GM23248 (cell line): ENCODE measurements at regions not wholly inside any gene's neighbourhood (a gene's known extent, or its start where the extent isn't known, plus 50 kb on each side); places are given as distances from the start of the nearest gene placed in this dataset.

Experiments used
- DNase-seq: peaks from one replicate; pipeline ENCODE4 v3.0.0-alpha.2; 2015
- H2AFZ ChIP-seq: fragments of 200-600 bp; sonication (generic); 2 replicates; pipeline ENCODE4 v1.6.1; 2016; ENCODE audit warnings: antibody characterized with exemption
- H3F3A ChIP-seq: fragments of 200-600 bp; sonication (generic); 2 replicates; pipeline ENCODE4 v1.6.1; 2016; ENCODE audit warnings: mild to moderate bottlenecking, antibody characterized with exemption, mixed run types; ENCODE audit not compliant: insufficient read depth
- H3K27ac ChIP-seq: fragments of 200-600 bp; sonication (generic); 2 replicates; pipeline ENCODE4 v1.5.1; 2016; ENCODE audit warnings: mild to moderate bottlenecking
- H3K27me3 ChIP-seq: fragments of 200-600 bp; sonication (generic); replicated peaks from 2 replicates; pipeline ENCODE4 v1.6.1; 2016; ENCODE audit warnings: mild to moderate bottlenecking; ENCODE audit not compliant: insufficient read depth
- H3K36me3 ChIP-seq: fragments of 200-600 bp; sonication (generic); 2 replicates; pipeline ENCODE4 v1.6.1; 2016; ENCODE audit warnings: low read depth, mild to moderate bottlenecking
- H3K4me1 ChIP-seq: fragments of 200-600 bp; sonication (generic); 2 replicates; pipeline ENCODE4 v1.6.1; 2016; ENCODE audit warnings: mild to moderate bottlenecking; ENCODE audit not compliant: insufficient read depth
- H3K4me2 ChIP-seq: fragments of 200-600 bp; sonication (generic); one replicate; pipeline ENCODE4 v1.6.1; 2016; ENCODE audit warnings: mild to moderate bottlenecking; ENCODE audit not compliant: unreplicated experiment
- H3K4me3 ChIP-seq: fragments of 200-600 bp; sonication (generic); 2 replicates; pipeline ENCODE4 v1.5.1; 2016; ENCODE audit warnings: mild to moderate bottlenecking
- H3K79me2 ChIP-seq: fragments of 200-600 bp; sonication (generic); 2 replicates; pipeline ENCODE4 v1.6.1; 2016; ENCODE audit warnings: mild to moderate bottlenecking; ENCODE audit not compliant: insufficient read depth
- H3K9ac ChIP-seq: fragments of 200-600 bp; sonication (generic); 2 replicates; pipeline ENCODE4 v1.6.1; 2016; ENCODE audit warnings: mild to moderate bottlenecking
- H3K9me2 ChIP-seq: fragments of 200-600 bp; sonication (generic); 2 replicates; pipeline ENCODE4 v1.6.1; 2016; ENCODE audit warnings: mixed run types, mild to moderate bottlenecking, moderate library complexity; ENCODE audit not compliant: insufficient read depth
- H3K9me3 ChIP-seq: fragments of 200-600 bp; sonication (generic); one replicate; pipeline ENCODE4 v1.6.1; 2017; ENCODE audit warnings: low read depth
- H4K20me1 ChIP-seq: fragments of 200-600 bp; sonication (generic); 2 replicates; pipeline ENCODE4 v1.6.0; 2016; ENCODE audit not compliant: insufficient read depth
- EZH2 ChIP-seq: fragments of 200-600 bp; sonication (generic); IDR thresholded peaks from 2 replicates; pipeline ENCODE4 v1.6.1; 2018; ENCODE audit warnings: antibody characterized with exemption, mild to moderate bottlenecking; ENCODE audit not compliant: insufficient read depth, poor library complexity, severe bottlenecking
- EZH2phosphoT487 ChIP-seq: fragments of 200-600 bp; sonication (generic); IDR thresholded peaks from 2 replicates; pipeline ENCODE4 v1.6.1; 2018; ENCODE audit warnings: antibody characterized with exemption, moderate library complexity, mild to moderate bottlenecking, low read depth; ENCODE audit not compliant: insufficient read depth
- WGBS, 2 experiments: methylation state at CpG; one replicate each; pipeline ENCODE4 v1.1.6; 2015 to 2017; ENCODE audit warnings: low lambda C conversion rate in 2 of 2, low coverage in 1 of 2; ENCODE audit errors: missing lambda C conversion rate in 2 of 2; 5-methylcytosine and 5-hydroxymethylcytosine counted together
- in situ Hi-C: fragments of 300-500 bp; cut with MboI; formaldehyde crosslinking; loops from 2 replicates; pipeline ENCODE4 v1.15.0; 2020

GRCh38 chr15:81942157-81942556 lies 103.7 kb downstream of the MEX3B start:
- H3F3A ChIP-seq: peaks cover 15% of the 10 kb centered on the region
- H3K4me1 ChIP-seq: peaks cover 17% of the 10 kb centered on the region
- 23 to 33% methylated on average over 1 of the region's 1 CpG for WGBS, 2 experiments
- no peak overlapping the region for H3K27ac ChIP-seq
- in situ Hi-C loops: no loop called here
- H3K4me2 ChIP-seq: no peak overlapping the region
- no peaks in the 10 kb centered on the region for H4K20me1 ChIP-seq
- no peak overlapping the region for H3K9ac ChIP-seq
- no peaks in the 10 kb centered on the region for H3K79me2 ChIP-seq
- no peaks in the 10 kb centered on the region for H3K9me3 ChIP-seq
- no peaks in the 10 kb centered on the region for H3K9me2 ChIP-seq
- H2AFZ ChIP-seq: no peak overlapping the region
- no peak for TF ChIP-seq EZH2
- TF ChIP-seq EZH2phosphoT487: no peak
- no peak overlapping the region for H3K4me3 ChIP-seq
- no peaks in the 10 kb centered on the region for H3K36me3 ChIP-seq
- no peaks in the 10 kb centered on the region for H3K27me3 ChIP-seq
- DNase-seq: no peak

- Histone ChIP-seq H3K27ac (no peak overlapping the region), H3K27me3 (no peaks in the 10 kb centered on the region), H3K9me2 (no peaks in the 10 kb centered on the region), H4K20me1 (no peaks in the 10 kb centered on the region), H3K79me2 (no peaks in the 10 kb centered on the region), H3K4me1 (peaks cover 14% of the 10 kb centered on the region), H2AFZ (no peak overlapping the region), H3K9ac (no peak overlapping the region), H3K36me3 (no peaks in the 10 kb centered on the region), H3K4me2 (peak overlapping the region; percentile 12), H3K4me3 (no peak overlapping the region), H3F3A (peaks cover 15% of the 10 kb centered on the region), H3K9me3 (no peaks in the 10 kb centered on the region)
- in situ Hi-C loops: no loop called here
- WGBS, 2 experiments: 60 to 66% methylated on average over 4 of the region's 4 CpGs
- TF ChIP-seq EZH2 (no peak), EZH2phosphoT487 (no peak)
- DNase-seq: no peak
These were observed 104.3 kb downstream of the MEX3B start for GRCh38 chr15:81941479-81941878.

DNA sequence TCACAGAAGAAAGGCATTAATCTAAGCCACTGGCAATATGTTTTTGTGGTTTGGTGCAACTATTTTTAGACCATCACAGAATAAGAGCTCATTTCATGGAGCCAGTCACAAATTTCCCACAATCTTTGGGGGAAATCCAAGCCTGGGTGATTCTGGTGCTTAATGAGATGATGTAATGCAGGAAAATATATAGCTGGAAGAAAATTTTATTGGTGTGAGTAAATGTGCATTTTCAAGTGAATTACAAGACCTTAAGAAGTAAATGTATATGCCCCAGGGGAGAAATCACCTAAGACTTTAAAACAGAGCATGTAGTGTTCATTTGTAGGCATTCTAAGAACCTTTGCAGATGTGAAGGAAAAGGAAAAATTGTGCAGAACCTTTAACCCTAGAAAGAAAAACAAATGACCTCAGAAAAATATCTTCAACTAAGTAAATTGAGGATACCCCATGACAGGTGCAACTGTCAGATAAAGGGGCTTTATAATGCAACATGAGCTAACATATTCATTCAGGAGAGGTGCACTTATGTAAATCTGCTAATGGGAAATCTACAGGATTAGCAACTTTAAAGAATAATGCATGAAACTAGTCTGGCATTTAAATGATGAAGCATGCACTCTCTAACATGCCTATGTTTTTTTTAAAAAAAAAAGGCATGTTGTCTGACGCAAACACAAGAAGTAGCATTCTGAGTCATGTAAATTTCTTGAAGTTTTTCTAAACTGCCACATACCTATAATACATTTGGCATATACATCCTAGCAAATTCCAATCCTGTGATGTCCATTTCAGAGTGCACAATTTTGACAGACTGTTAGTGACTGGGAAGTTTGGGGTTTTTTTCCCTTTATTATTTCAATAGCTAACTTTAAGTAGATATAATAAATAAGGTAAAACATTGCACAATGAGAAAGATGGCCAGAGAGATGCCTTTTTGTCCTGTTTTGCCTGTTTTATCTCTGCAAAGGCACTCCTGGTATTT lies 105.1 kb downstream of the MEX3B start:
- no peaks in the 10 kb centered on the region for H3K27me3 ChIP-seq
- peak overlapping the region; percentile 12 for H3K4me2 ChIP-seq
- no peaks in the 10 kb centered on the region for H4K20me1 ChIP-seq

GRCh38 chr15:81939604-81940440 lies 106.0 kb downstream of the MEX3B start:
- peaks cover 14% of the 10 kb centered on the region for H3K4me1 ChIP-seq
- no peaks in the 10 kb centered on the region for H3K27me3 ChIP-seq
- no peak overlapping the region for H3K4me2 ChIP-seq
- no peak overlapping the region for H3K4me3 ChIP-seq
- no peaks in the 10 kb centered on the region for H3K9me2 ChIP-seq
- DNase-seq: peak; percentile 20
- 0 out of 2 replicates have a peak overlapping the region, but pooled peaks have one; percentile 49 for H3K27ac ChIP-seq
- in situ Hi-C loops: no loop called here
- no peak overlapping the region for H2AFZ ChIP-seq
- H3K9me3 ChIP-seq: no peaks in the 10 kb centered on the region
- no peak for TF ChIP-seq EZH2
- H3F3A ChIP-seq: peaks cover 15% of the 10 kb centered on the region
- H3K36me3 ChIP-seq: no peaks in the 10 kb centered on the region
- H3K79me2 ChIP-seq: no peaks in the 10 kb centered on the region
- no peaks in the 10 kb centered on the region for H4K20me1 ChIP-seq
- H3K9ac ChIP-seq: no peak overlapping the region
- WGBS, 2 experiments: 15% methylated on average over 5 of the region's 5 CpGs

More for the DNA sequence above, 105.1 kb downstream of the MEX3B start:
- Histone ChIP-seq H3K4me1 (peaks cover 14% of the 10 kb centered on the region), H3F3A (peaks cover 15% of the 10 kb centered on the region), H3K4me3 (no peak overlapping the region), H3K9me2 (no peaks in the 10 kb centered on the region), H3K36me3 (no peaks in the 10 kb centered on the region), H3K9ac (no peak overlapping the region), H3K79me2 (no peaks in the 10 kb centered on the region), H2AFZ (no peak overlapping the region), H3K9me3 (no peaks in the 10 kb centered on the region), H3K27ac (peak overlapping the region; percentile 49)
- peak; percentile 68 for DNase-seq
- TF ChIP-seq EZH2: no peak
- TF ChIP-seq EZH2phosphoT487: no peak
- in situ Hi-C loops: no loop called here
- WGBS, 2 experiments: 30 to 42% methylated on average over 1 of the region's 1 CpG
